ENCODE measurements at regions not wholly inside any gene's neighbourhood (a gene's known extent, or its start where the extent isn't known, plus 50 kb on each side); places are given as distances from the start of the nearest gene placed in this dataset.

DNA sequence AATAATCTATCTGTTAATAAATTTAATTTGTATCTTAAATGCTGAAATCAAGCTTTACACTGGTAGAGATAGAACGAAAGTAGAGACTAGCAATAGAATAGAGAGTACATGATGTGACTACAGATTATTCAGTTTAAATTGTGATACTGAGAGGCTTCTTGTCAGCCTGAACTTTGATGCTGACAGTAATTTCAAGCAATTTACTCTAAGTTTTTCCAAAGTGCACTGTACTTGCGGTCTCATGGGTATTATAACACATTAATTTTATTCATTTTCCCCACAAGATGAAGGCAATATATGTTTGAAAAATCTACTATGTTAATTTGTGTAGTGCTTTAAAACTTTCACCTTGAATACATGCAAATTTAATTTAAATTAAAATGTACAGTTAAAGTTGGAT is 914.0 kb upstream of the FBXO33 start (continued):
- TF ChIP-seq, protein P1, sequence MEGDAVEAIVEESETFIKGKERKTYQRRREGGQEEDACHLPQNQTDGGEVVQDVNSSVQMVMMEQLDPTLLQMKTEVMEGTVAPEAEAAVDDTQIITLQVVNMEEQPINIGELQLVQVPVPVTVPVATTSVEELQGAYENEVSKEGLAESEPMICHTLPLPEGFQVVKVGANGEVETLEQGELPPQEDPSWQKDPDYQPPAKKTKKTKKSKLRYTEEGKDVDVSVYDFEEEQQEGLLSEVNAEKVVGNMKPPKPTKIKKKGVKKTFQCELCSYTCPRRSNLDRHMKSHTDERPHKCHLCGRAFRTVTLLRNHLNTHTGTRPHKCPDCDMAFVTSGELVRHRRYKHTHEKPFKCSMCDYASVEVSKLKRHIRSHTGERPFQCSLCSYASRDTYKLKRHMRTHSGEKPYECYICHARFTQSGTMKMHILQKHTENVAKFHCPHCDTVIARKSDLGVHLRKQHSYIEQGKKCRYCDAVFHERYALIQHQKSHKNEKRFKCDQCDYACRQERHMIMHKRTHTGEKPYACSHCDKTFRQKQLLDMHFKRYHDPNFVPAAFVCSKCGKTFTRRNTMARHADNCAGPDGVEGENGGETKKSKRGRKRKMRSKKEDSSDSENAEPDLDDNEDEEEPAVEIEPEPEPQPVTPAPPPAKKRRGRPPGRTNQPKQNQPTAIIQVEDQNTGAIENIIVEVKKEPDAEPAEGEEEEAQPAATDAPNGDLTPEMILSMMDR (IDR thresholded peaks at IDR 0.05; ENCODE audit: low read depth, low read length, missing input control) = no peak

DNA sequence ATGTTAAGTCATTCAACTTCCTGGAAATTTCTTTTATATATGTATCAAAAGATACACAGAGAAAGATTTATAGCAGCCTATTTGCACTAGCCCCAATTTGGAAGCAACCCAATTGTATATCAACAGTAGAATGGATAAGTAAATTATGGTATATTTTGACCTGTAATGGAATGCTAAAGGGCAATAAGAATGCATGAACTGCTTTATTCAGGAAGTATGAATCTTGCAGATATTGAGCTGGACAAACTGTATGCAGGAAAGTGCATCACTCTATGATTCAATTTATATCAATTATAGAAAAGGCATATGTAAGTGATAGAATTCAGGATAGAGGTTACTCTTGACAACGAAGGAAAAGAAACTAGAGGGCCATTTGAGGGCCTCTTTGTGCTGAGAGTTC is 913.1 kb upstream of the FBXO33 start:
- 82% methylated on average over 1 of the region's 1 CpG for WGBS
- no peaks in the 10 kb centered on the region for H3K27me3 ChIP-seq (ENCODE audit: control insufficient read depth in 4 of 4, insufficient read depth in 4 of 4, low read length in 3 of 4)
- TF ChIP-seq FOXA2 (IDR thresholded peaks at IDR 0.05) = no peak
- no peak for TF ChIP-seq GABPA (IDR thresholded peaks at IDR 0.05 in 1 of 2, conservative IDR thresholded peaks at IDR 0.05 in 1 of 2)
- TF ChIP-seq EGR1 (IDR thresholded peaks at IDR 0.05; ENCODE audit: low read depth in 2 of 2) = no peak
- TF ChIP-seq, protein P2, sequence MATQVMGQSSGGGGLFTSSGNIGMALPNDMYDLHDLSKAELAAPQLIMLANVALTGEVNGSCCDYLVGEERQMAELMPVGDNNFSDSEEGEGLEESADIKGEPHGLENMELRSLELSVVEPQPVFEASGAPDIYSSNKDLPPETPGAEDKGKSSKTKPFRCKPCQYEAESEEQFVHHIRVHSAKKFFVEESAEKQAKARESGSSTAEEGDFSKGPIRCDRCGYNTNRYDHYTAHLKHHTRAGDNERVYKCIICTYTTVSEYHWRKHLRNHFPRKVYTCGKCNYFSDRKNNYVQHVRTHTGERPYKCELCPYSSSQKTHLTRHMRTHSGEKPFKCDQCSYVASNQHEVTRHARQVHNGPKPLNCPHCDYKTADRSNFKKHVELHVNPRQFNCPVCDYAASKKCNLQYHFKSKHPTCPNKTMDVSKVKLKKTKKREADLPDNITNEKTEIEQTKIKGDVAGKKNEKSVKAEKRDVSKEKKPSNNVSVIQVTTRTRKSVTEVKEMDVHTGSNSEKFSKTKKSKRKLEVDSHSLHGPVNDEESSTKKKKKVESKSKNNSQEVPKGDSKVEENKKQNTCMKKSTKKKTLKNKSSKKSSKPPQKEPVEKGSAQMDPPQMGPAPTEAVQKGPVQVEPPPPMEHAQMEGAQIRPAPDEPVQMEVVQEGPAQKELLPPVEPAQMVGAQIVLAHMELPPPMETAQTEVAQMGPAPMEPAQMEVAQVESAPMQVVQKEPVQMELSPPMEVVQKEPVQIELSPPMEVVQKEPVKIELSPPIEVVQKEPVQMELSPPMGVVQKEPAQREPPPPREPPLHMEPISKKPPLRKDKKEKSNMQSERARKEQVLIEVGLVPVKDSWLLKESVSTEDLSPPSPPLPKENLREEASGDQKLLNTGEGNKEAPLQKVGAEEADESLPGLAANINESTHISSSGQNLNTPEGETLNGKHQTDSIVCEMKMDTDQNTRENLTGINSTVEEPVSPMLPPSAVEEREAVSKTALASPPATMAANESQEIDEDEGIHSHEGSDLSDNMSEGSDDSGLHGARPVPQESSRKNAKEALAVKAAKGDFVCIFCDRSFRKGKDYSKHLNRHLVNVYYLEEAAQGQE (IDR thresholded peaks at IDR 0.05) = no peak
- no peak for TF ChIP-seq SP1 (IDR thresholded peaks at IDR 0.05)
- TF ChIP-seq, protein P3, sequence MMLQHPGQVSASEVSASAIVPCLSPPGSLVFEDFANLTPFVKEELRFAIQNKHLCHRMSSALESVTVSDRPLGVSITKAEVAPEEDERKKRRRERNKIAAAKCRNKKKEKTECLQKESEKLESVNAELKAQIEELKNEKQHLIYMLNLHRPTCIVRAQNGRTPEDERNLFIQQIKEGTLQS (IDR thresholded peaks at IDR 0.05) = no peak
- DNase-seq (ENCODE audit: low spot score) = no peak
- H3K9ac ChIP-seq (ENCODE audit: low read depth in 1 of 2, low read length in 2 of 2) = no peak overlapping the region
- no peaks in the 10 kb centered on the region for H3K4me1 ChIP-seq (ENCODE audit: control insufficient read depth in 4 of 4, insufficient read depth in 4 of 4, low read length in 3 of 4)
- no peaks in the 10 kb centered on the region for H3K9me3 ChIP-seq (ENCODE audit: control insufficient read depth in 4 of 4, low read length in 3 of 4)
- no peak overlapping the region for H3K27ac ChIP-seq (ENCODE audit: low read depth in 1 of 2, low read length in 2 of 2)
- no peak overlapping the region for H3K4me3 ChIP-seq (ENCODE audit: low read depth in 1 of 3, low read length in 3 of 3)
- no peaks in the 10 kb centered on the region for H3K36me3 ChIP-seq (ENCODE audit: control insufficient read depth in 4 of 4, insufficient read depth in 3 of 4, low read depth in 1 of 4, low read length in 3 of 4)

DNA sequence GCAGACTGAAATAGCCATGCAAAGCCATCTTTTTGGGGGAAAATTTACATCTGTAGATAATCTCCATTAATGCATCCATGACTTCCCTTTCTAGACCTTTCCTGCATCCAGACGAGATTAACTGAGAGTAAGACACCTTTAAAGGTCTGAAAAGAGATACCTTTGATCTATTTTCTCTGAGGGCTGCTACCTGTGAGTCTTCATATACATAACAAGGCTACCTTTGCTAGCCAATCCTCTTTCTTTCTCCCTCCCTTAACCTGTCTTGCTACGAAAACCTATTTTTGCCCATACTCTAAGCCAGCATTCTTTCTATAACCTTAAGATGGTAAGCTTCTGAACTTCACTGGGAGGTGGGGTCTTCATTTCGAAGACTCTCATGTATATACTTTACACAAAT is 908.5 kb upstream of the FBXO33 start:
- Histone ChIP-seq H3K4me1 (ENCODE audit: control insufficient read depth in 4 of 4, insufficient read depth in 4 of 4, low read length in 3 of 4) (no peaks in the 10 kb centered on the region), H3K9ac (ENCODE audit: low read depth in 1 of 2, low read length in 2 of 2) (no peak overlapping the region), H3K4me3 (ENCODE audit: low read depth in 1 of 3, low read length in 3 of 3) (no peak overlapping the region), H3K27ac (ENCODE audit: low read depth in 1 of 2, low read length in 2 of 2) (no peak overlapping the region), H3K27me3 (ENCODE audit: control insufficient read depth in 4 of 4, insufficient read depth in 4 of 4, low read length in 3 of 4) (no peaks in the 10 kb centered on the region), H3K36me3 (ENCODE audit: control insufficient read depth in 4 of 4, insufficient read depth in 3 of 4, low read depth in 1 of 4, low read length in 3 of 4) (no peaks in the 10 kb centered on the region), H3K9me3 (ENCODE audit: control insufficient read depth in 4 of 4, low read length in 3 of 4) (peaks cover 0 to 5% (median 0%) of the 10 kb centered on the region in 4 donors)
- no peak for TF ChIP-seq TAF1 (conservative IDR thresholded peaks at IDR 0.05)
- TF ChIP-seq SP1 (IDR thresholded peaks at IDR 0.05) = no peak
- TF ChIP-seq YY1 (IDR thresholded peaks at IDR 0.05) = no peak
- TF ChIP-seq FOXA2 (IDR thresholded peaks at IDR 0.05) = no peak
- TF ChIP-seq, protein P4, sequence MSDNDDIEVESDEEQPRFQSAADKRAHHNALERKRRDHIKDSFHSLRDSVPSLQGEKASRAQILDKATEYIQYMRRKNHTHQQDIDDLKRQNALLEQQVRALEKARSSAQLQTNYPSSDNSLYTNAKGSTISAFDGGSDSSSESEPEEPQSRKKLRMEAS (IDR thresholded peaks at IDR 0.05) = no peak
- TF ChIP-seq, protein P1 (IDR thresholded peaks at IDR 0.05; ENCODE audit: low read depth, low read length, missing input control) = no peak
- no peak for TF ChIP-seq FOXA1 (IDR thresholded peaks at IDR 0.05)
- TF ChIP-seq JUND (IDR thresholded peaks at IDR 0.05) = no peak
- no peak for DNase-seq (ENCODE audit: low spot score)
- WGBS = 57% methylated on average over 3 of the region's 3 CpGs
